ENCODE measurements at regions not wholly inside any gene's neighbourhood (a gene's known extent, or its start where the extent isn't known, plus 50 kb on each side); places are given as distances from the start of the nearest gene placed in this dataset.

- TF ChIP-seq STAG1 (CRISPR knock-in tag; IDR thresholded peaks at IDR 0.05) (no peak), PRPF4 (IDR thresholded peaks at IDR 0.05; ENCODE audit: low read depth, low read length, poor library complexity, severe bottlenecking) (no peak), HMG20B (CRISPR knock-in tag; conservative IDR thresholded peaks at IDR 0.05) (no peak), ESRRA (CRISPR knock-in tag; IDR thresholded peaks at IDR 0.05; ENCODE audit: low read depth) (no peak), CTCF (CRISPR knock-in tag; IDR thresholded peaks at IDR 0.05) (no peak), SETDB1 (CRISPR knock-in tag; IDR thresholded peaks at IDR 0.05; ENCODE audit: borderline replicate concordance) (no peak), POLR2A (IDR thresholded peaks at IDR 0.05; ENCODE audit: insufficient read depth in 1 of 2, low read depth in 2 of 2, low read length in 2 of 2) (no peak), NR2F2 (IDR thresholded peaks at IDR 0.05; ENCODE audit: borderline replicate concordance, low read depth) (no peak), ZNF274 (CRISPR knock-in tag; IDR thresholded peaks at IDR 0.05) (no peak), RFX5 (IDR thresholded peaks at IDR 0.05; ENCODE audit: low read depth, low read length) (no peak), MEIS1 (CRISPR knock-in tag; IDR thresholded peaks at IDR 0.05; ENCODE audit: borderline replicate concordance) (no peak), NFIC (IDR thresholded peaks at IDR 0.05; ENCODE audit: low read length) (no peak), U2AF1 (optimal IDR thresholded peaks at IDR 0.05; ENCODE audit: low read depth, low read length) (no peak), ZNF672 (CRISPR knock-in tag; IDR thresholded peaks at IDR 0.05) (no peak)
These were observed 68.4 kb upstream of the TMEM178A start for GRCh38 chr2:39597314-39597713.
